BE2C (cell line): ENCODE measurements at regions not wholly inside any gene's neighbourhood (a gene's known extent, or its start where the extent isn't known, plus 50 kb on each side); places are given as distances from the start of the nearest gene placed in this dataset.

Experiments
- DNase-seq: peaks from one replicate; pipeline ENCODE4 v3.0.0-alpha.2; 2020
- H3K27me3 ChIP-seq: fragments of 250-450 bp; sonication (Bioruptor Pico); 2 replicates; pipeline ENCODE4 v1.5.1; 2020; ENCODE audit warnings: mild to moderate bottlenecking
- H3K36me3 ChIP-seq: fragments of 250-450 bp; sonication (Bioruptor Pico); 2 replicates; pipeline ENCODE4 v1.5.1; 2020; ENCODE audit warnings: mild to moderate bottlenecking
- H3K4me1 ChIP-seq: fragments of 250-450 bp; sonication (Bioruptor Pico); 2 replicates; pipeline ENCODE4 v1.5.1; 2020
- H3K4me3 ChIP-seq: 2 replicates; pipeline ENCODE4 v1.5.1; 2011; ENCODE audit warnings: low read depth, low read length
- H3K9me3 ChIP-seq: fragments of 250-450 bp; sonication (Bioruptor Pico); 2 replicates; pipeline ENCODE4 v1.5.1; 2020
- CTCF ChIP-seq: IDR thresholded peaks from 2 replicates; pipeline ENCODE4 v1.5.1; 2012; ENCODE audit warnings: mild to moderate bottlenecking, low read depth, low read length

GRCh38 chr12:86931714-86932113 lies 675.5 kb upstream of the MGAT4C start:
- no peaks in the 10 kb centered on the region for H3K36me3 ChIP-seq
- no peaks in the 10 kb centered on the region for H3K4me1 ChIP-seq
- H3K9me3 ChIP-seq = no peaks in the 10 kb centered on the region
- no peaks in the 10 kb centered on the region for H3K27me3 ChIP-seq
- H3K4me3 ChIP-seq = no peak overlapping the region
- no peak for TF ChIP-seq CTCF
- no peak for DNase-seq

- Histone ChIP-seq H3K4me3 (no peak overlapping the region), H3K36me3 (no peaks in the 10 kb centered on the region), H3K4me1 (no peaks in the 10 kb centered on the region), H3K9me3 (no peaks in the 10 kb centered on the region), H3K27me3 (no peaks in the 10 kb centered on the region)
- DNase-seq = no peak
- no peak for TF ChIP-seq CTCF
Measured at GRCh38 chr12:86929962-86930361, 673.8 kb upstream of the MGAT4C start.

GRCh38 chr12:86917121-86917520 lies 660.9 kb upstream of the MGAT4C start:
- Histone ChIP-seq H3K4me3 (no peak overlapping the region), H3K27me3 (no peaks in the 10 kb centered on the region), H3K9me3 (no peaks in the 10 kb centered on the region), H3K4me1 (no peaks in the 10 kb centered on the region), H3K36me3 (no peaks in the 10 kb centered on the region)
- TF ChIP-seq CTCF = no peak
- no peak for DNase-seq

- Histone ChIP-seq H3K27me3 (no peaks in the 10 kb centered on the region), H3K4me1 (no peaks in the 10 kb centered on the region), H3K4me3 (no peak overlapping the region), H3K9me3 (no peaks in the 10 kb centered on the region), H3K36me3 (no peaks in the 10 kb centered on the region)
- TF ChIP-seq CTCF = peak; percentile 85
- DNase-seq = peak; percentile 30
Measured at GRCh38 chr12:86914721-86915120, 658.5 kb upstream of the MGAT4C start.

- Histone ChIP-seq H3K27me3 (no peaks in the 10 kb centered on the region), H3K4me3 (no peak overlapping the region), H3K9me3 (no peaks in the 10 kb centered on the region), H3K36me3 (no peaks in the 10 kb centered on the region), H3K4me1 (no peaks in the 10 kb centered on the region)
- no peak for TF ChIP-seq CTCF
- DNase-seq = no peak
Measured at GRCh38 chr12:86911973-86912372, 655.8 kb upstream of the MGAT4C start.

- no peak overlapping the region for H3K4me3 ChIP-seq
- no peak for DNase-seq
- no peaks in the 10 kb centered on the region for H3K9me3 ChIP-seq
- H3K4me1 ChIP-seq = peaks cover 10% of the 10 kb centered on the region
- TF ChIP-seq CTCF = no peak
- H3K27me3 ChIP-seq = no peaks in the 10 kb centered on the region
- H3K36me3 ChIP-seq = no peaks in the 10 kb centered on the region
Measured at GRCh38 chr12:86903159-86903558, 647.0 kb upstream of the MGAT4C start.
